GM19455 (cell line): ENCODE measurements at regions not wholly inside any gene's neighbourhood (a gene's known extent, or its start where the extent isn't known, plus 50 kb on each side); places are given as distances from the start of the nearest gene placed in this dataset.

Experiments
- ATAC-seq: cut with Tn5 transposase; IDR thresholded peaks from one replicate; pipeline ENCODE4 v1.9.1; 2021; ENCODE audit not compliant: unreplicated experiment

- no peak for ATAC-seq
Observed at GRCh38 chr3:117122609-117123008, 413.0 kb downstream of the TUSC7 start.

GRCh38 chr3:117126460-117126859, 416.9 kb downstream of the TUSC7 start:
- no peak for ATAC-seq

GRCh38 chr3:117126946-117127546, 417.5 kb downstream of the TUSC7 start:
- no peak for ATAC-seq

GRCh38 chr3:117128133-117128532, 418.6 kb downstream of the TUSC7 start:
- no peak for ATAC-seq

- ATAC-seq = no peak
Observed at GRCh38 chr3:117128872-117129271, 419.3 kb downstream of the TUSC7 start.

GRCh38 chr3:117129516-117129915, 419.9 kb downstream of the TUSC7 start:
- ATAC-seq = no peak

GRCh38 chr3:117130222-117130621, 420.6 kb downstream of the TUSC7 start:
- ATAC-seq = no peak

GRCh38 chr3:117131259-117131658, 421.7 kb downstream of the TUSC7 start:
- no peak for ATAC-seq

GRCh38 chr3:117133066-117133465, 423.5 kb downstream of the TUSC7 start:
- no peak for ATAC-seq

GRCh38 chr3:117135207-117135606, 425.6 kb downstream of the TUSC7 start:
- no peak for ATAC-seq

- ATAC-seq = no peak
Observed at GRCh38 chr3:117136003-117136402, 426.4 kb downstream of the TUSC7 start.

- no peak for ATAC-seq
Observed at GRCh38 chr3:117137065-117137464, 427.5 kb downstream of the TUSC7 start.

GRCh38 chr3:117139681-117140080, 430.1 kb downstream of the TUSC7 start:
- ATAC-seq = no peak

- ATAC-seq = no peak
Observed at GRCh38 chr3:117141812-117142211, 432.2 kb downstream of the TUSC7 start.

- ATAC-seq = no peak
Observed at GRCh38 chr3:117144853-117145252, 435.3 kb downstream of the TUSC7 start.

GRCh38 chr3:117145677-117146076, 436.1 kb downstream of the TUSC7 start:
- no peak for ATAC-seq

GRCh38 chr3:117146571-117146970, 437.0 kb downstream of the TUSC7 start:
- ATAC-seq = no peak

- ATAC-seq = no peak
Observed at GRCh38 chr3:117149584-117149983, 440.0 kb downstream of the TUSC7 start.

- no peak for ATAC-seq
Observed at GRCh38 chr3:117150628-117151027, 441.0 kb downstream of the TUSC7 start.

- ATAC-seq = no peak
Observed at GRCh38 chr3:117160176-117160575, 450.6 kb downstream of the TUSC7 start.

- ATAC-seq = no peak
Observed at GRCh38 chr3:117161816-117162215, 452.2 kb downstream of the TUSC7 start.

GRCh38 chr3:117165176-117165575, 455.6 kb downstream of the TUSC7 start:
- ATAC-seq = no peak

- ATAC-seq = no peak
Observed at GRCh38 chr3:117165601-117166051, 456.0 kb downstream of the TUSC7 start.
